GM10248 (cell line): ENCODE measurements at regions not wholly inside any gene's neighbourhood (a gene's known extent, or its start where the extent isn't known, plus 50 kb on each side); places are given as distances from the start of the nearest gene placed in this dataset.

Experiments
- CTCF ChIA-PET: fragments of 300-600 bp; sonication (Branson Sonifier 250); formaldehyde crosslinking; extraction: SDS; loops from one replicate; lab custom pipeline; 2021; ENCODE audit warnings: antibody characterized with exemption; lab: Yijun Ruan, JAX
- POLR2A ChIA-PET: fragments of 350-650 bp; sonication (Branson Sonifier 250); formaldehyde crosslinking; extraction: SDS; loops from one replicate; lab custom pipeline; 2020; ENCODE audit warnings: antibody characterized with exemption; lab: Yijun Ruan, JAX
- DNase-seq: peaks from one replicate; pipeline ENCODE4 v3.0.0; 2012; ENCODE audit errors: extremely low spot score
- TF ChIP-seq, protein P1 (sequence below): IDR thresholded peaks from 2 replicates; pipeline ENCODE4 v1.5.1; 2012; ENCODE audit warnings: mild to moderate bottlenecking, low read depth; ENCODE audit errors: extremely low read depth, missing control alignments, control extremely low read depth

DNA sequence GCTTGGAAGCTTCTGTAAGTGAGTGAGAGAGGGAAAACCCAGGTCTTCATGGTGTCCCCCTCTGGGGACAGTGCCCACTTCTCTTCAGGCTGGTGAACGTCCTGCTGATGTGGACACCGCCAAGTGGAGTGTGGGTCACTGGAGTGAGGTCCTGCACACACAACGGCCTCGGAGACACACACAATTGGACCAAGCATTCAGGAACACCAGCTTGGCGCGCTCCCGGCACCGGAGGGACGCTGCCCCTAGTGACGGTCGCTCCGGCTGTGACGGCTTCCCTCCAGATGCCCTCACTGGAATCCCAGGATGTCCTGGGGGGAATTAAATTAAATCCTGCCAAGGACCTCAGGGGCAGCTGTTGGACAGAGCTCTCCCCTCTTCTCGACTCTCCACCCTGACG, 123.1 kb downstream of the ZNF664 start:
- DNase-seq = no peak
- ChIA-PET CTCF (no interaction called here), POLR2A (interaction anchor here (0.6 kb wide), 1 partner anchor 11 kb away, joined by 4 read pairs; no protein-coding TSS in a partner anchor)
- TF ChIP-seq, protein P1, sequence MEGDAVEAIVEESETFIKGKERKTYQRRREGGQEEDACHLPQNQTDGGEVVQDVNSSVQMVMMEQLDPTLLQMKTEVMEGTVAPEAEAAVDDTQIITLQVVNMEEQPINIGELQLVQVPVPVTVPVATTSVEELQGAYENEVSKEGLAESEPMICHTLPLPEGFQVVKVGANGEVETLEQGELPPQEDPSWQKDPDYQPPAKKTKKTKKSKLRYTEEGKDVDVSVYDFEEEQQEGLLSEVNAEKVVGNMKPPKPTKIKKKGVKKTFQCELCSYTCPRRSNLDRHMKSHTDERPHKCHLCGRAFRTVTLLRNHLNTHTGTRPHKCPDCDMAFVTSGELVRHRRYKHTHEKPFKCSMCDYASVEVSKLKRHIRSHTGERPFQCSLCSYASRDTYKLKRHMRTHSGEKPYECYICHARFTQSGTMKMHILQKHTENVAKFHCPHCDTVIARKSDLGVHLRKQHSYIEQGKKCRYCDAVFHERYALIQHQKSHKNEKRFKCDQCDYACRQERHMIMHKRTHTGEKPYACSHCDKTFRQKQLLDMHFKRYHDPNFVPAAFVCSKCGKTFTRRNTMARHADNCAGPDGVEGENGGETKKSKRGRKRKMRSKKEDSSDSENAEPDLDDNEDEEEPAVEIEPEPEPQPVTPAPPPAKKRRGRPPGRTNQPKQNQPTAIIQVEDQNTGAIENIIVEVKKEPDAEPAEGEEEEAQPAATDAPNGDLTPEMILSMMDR = no peak

DNA sequence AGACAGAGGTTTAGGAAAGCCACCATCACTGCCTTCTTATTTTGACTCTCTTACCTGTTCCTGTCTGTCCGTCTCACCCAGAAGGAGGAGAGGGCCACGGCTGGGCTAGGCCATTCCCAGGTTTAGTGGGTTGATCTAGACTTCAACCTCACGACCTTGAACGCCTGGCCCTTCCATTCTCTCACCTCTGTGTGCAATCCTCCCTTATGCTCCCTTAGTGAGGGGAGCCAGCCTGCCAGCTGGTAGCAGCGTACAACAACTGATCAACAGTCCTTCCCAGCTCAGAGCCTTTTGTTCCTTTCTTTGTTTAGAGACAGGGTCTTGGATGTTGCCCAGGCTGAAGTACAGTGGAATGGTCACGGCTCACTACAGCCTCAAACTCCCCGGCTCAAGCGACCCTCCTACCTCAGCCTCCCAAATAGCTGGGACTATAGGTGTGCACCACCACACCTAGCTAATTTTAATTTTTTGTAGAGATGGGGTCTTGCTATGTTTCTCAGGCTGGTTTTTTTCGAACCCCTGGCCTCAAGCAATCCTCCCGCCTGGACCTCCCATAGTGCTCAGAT, 123.9 kb downstream of the ZNF664 start:
- TF ChIP-seq, protein P1 = no peak
- ChIA-PET CTCF (no interaction called here), POLR2A (no interaction called here)
- DNase-seq = no peak

DNA sequence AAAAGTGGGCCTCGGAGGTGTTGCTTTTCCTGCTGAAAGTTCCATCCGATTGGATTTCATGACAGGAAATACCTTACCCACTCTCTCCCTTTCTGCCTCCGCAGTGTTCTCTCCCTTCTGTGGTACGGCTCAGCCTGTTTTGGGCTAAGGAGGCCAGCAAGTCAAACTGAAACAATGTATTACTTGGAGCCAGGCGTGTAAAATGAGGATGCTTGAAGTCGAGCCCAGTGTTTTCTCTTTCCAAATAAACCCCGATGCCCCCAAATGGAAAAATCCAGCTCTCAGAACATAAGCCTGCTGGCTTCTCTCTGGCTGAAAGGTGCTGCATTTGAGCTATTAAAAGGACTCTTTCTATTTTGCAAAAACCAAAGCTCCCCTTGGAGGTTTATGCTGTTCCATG, 124.7 kb downstream of the ZNF664 start:
- TF ChIP-seq, protein P1 = no peak
- CTCF ChIA-PET = interaction anchor here (1.3 kb wide), 1 partner anchor 12 kb away, joined by 3 read pairs; no protein-coding TSS in a partner anchor
- POLR2A ChIA-PET = no interaction called here
- no peak for DNase-seq

DNA sequence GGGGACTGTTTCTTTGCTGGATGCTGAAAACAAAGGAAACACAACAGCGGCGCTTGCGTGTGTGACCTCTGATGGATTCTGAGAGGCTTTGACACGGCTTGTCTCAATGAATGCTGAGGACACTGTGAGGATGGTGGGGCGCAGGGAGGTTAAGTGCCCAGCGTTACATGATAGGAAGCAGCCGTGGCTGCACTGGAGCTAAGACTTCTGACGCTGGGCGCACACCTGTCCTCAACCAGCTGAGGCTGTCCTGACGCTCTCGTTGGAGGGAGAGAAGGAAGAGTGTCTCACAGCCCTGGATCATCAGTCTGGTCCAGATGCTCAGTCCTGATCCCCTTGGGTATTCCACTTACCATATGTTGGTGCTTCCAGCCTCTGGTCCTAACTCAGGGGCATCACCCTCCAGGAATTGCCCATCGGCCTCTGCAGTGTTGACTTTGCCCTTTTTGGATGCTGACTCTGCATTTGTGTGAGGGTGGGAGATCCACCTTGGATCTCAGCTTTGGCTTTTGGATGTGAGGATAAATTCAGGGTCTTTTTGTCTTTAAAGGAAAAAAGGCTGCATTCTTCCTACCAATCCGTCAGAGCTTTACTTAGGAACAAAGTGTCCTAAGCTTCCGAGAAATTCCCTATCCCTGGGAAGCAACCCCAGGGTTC, 125.2 kb downstream of the ZNF664 start:
- CTCF ChIA-PET = interaction anchor here (1.2 to 1.4 kb wide), 3 partner anchors 10 to 61 kb away, joined by 3 read pairs; no protein-coding TSS in a partner anchor
- POLR2A ChIA-PET = no interaction called here
- TF ChIP-seq, protein P1 = no peak
- DNase-seq = no peak

DNA sequence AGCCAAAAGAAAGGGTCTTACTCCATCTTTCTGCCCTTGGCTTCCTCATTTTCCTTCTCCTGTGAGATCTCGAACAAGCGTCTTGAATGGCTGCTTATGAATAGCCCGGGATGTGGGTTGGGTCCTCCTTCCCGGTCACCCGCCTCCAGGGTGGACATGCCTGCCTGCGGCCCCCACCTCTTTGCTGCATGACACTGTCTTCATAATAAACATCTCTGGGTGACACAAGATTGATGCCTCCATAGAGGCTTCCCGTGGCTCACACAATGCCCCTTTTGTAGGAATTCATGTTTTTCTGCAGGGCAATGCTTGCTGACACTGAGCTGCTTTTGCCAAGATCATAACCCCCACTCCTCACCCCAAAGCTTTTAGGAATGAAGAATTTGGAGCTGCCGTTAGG, 125.9 kb downstream of the ZNF664 start:
- CTCF ChIA-PET = interaction anchor here (1.2 to 1.4 kb wide), 2 partner anchors 11 to 62 kb away, joined by 3 read pairs; no protein-coding TSS in a partner anchor
- POLR2A ChIA-PET = no interaction called here
- no peak for DNase-seq
- TF ChIP-seq, protein P1 = no peak

DNA sequence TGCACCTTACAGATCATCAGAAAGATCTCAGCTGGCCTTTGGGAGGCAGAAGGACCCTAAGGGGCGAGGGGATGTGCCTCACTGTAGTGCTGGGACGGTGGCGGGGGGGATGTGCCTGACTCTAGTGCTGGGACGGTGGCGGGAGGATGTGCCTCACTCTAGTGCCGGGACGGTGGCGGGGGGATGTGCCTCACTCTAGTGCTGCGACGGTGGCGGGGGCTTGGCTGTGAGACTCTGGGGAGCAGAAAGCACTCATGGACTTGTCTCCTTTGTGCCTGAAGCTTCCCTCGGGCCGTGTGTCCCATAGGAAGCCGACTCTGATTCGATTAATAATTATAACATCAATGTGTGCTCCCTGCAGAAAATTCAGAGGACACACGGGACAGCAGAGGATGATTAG, 126.6 kb downstream of the ZNF664 start:
- ChIA-PET CTCF (interaction anchor here (1.2 to 1.4 kb wide), 2 partner anchors 12 to 63 kb away, joined by 3 read pairs; no protein-coding TSS in a partner anchor), POLR2A (no interaction called here)
- TF ChIP-seq, protein P1 = no peak
- no peak for DNase-seq
